K562 (cell line): ENCODE measurements at regions not wholly inside any gene's neighbourhood (a gene's known extent, or its start where the extent isn't known, plus 50 kb on each side); places are given as distances from the start of the nearest gene placed in this dataset.

Experiments used
- ATF3 ChIP-seq, 2 experiments: fragments of 450-650 bp in 1 of 2; sonication (generic) in 1 of 2; formaldehyde crosslinking in 1 of 2; IDR thresholded peaks in 1 of 2; conservative IDR thresholded peaks in 1 of 2; 2 replicates each; pipeline versions ENCODE4 v1.6.1 to v1.8.1; 2016 to 2023; ENCODE audit warnings: mild to moderate bottlenecking in 2 of 2, moderate library complexity in 2 of 2, inconsistent platforms in 1 of 2, missing genetic modification reagents in 1 of 2
- BACH1 ChIP-seq: fragments of 200-800 bp; sonication (Bioruptor generic); IDR thresholded peaks from 2 replicates; pipeline ENCODE4 v1.6.1; 2016; ENCODE audit warnings: missing genetic modification characterization, missing compliant biosample characterization
- CREBBP ChIP-seq: IDR thresholded peaks from one replicate; pipeline ENCODE4 v1.6.1; 2012; ENCODE audit warnings: low read depth, mild to moderate bottlenecking, control low read depth, inconsistent platforms, low read length
- CSDE1 ChIP-seq, 2 experiments: fragments of 450-650 bp; IDR thresholded peaks; 2 replicates each; pipeline ENCODE4 v1.6.1; 2016; ENCODE audit warnings: mild to moderate bottlenecking in 1 of 2
- E2F3 ChIP-seq: fragments of 250-450 bp; sonication (Bioruptor Pico); IDR thresholded peaks from 2 replicates; pipeline ENCODE4 v1.4.0; 2020; ENCODE audit warnings: mild to moderate bottlenecking
- FOXP1 ChIP-seq: sonication (generic); formaldehyde crosslinking; IDR thresholded peaks from 2 replicates; pipeline ENCODE4 v1.8.0; 2022; ENCODE audit warnings: mild to moderate bottlenecking, missing genetic modification reagents
- GTF2B ChIP-seq: IDR thresholded peaks from 2 replicates; pipeline ENCODE4 v1.6.1; 2011; ENCODE audit not compliant: insufficient read length; ENCODE audit errors: extremely low read depth
- HOMEZ ChIP-seq: fragments of 250-450 bp; sonication (Bioruptor Pico); IDR thresholded peaks from 2 replicates; pipeline ENCODE4 v1.4.0; 2020; ENCODE audit warnings: mild to moderate bottlenecking, moderate library complexity
- LARP7 ChIP-seq: fragments of 450-650 bp; IDR thresholded peaks from 2 replicates; pipeline ENCODE4 v1.6.1; 2016
- MTA2 ChIP-seq: fragments of 450-650 bp; IDR thresholded peaks from 2 replicates; pipeline ENCODE4 v1.6.1; 2016; ENCODE audit warnings: low read depth
- NFIX ChIP-seq: fragments of 250-450 bp; sonication (Bioruptor Pico); IDR thresholded peaks from 2 replicates; pipeline ENCODE4 v1.4.0; 2020; ENCODE audit warnings: low read depth, mild to moderate bottlenecking, moderate library complexity
- NFYB ChIP-seq: IDR thresholded peaks from 2 replicates; pipeline ENCODE4 v1.6.1; 2011; ENCODE audit warnings: mild to moderate bottlenecking, moderate library complexity; ENCODE audit not compliant: insufficient read length; ENCODE audit errors: extremely low read depth
- NR1H2 ChIP-seq: sonication (generic); formaldehyde crosslinking; IDR thresholded peaks from 2 replicates; pipeline ENCODE4 v1.4.0; 2020; ENCODE audit warnings: mild to moderate bottlenecking, missing genetic modification reagents
- NR3C1 ChIP-seq: sonication (generic); formaldehyde crosslinking; IDR thresholded peaks from 2 replicates; pipeline ENCODE4 v1.8.1; 2022; ENCODE audit warnings: missing genetic modification reagents
- POLR2H ChIP-seq: IDR thresholded peaks from 2 replicates; pipeline ENCODE4 v1.6.1; 2016; ENCODE audit warnings: missing genetic modification characterization, low read depth, mild to moderate bottlenecking, control low read depth, missing compliant biosample characterization, moderate library complexity
- PTTG1 ChIP-seq: fragments of 450-650 bp; IDR thresholded peaks from 2 replicates; pipeline ENCODE4 v1.6.1; 2016; ENCODE audit warnings: low read depth, mild to moderate bottlenecking, missing genetic modification characterization, missing compliant biosample characterization
- RFX5 ChIP-seq: IDR thresholded peaks from 2 replicates; pipeline ENCODE4 v1.6.1; 2011; ENCODE audit warnings: low read depth, mild to moderate bottlenecking, improper control_type of control experiment, low read length
- STAT5B ChIP-seq: fragments of 250-450 bp; sonication (Bioruptor Pico); IDR thresholded peaks from 2 replicates; pipeline ENCODE4 v1.8.0; 2021; ENCODE audit warnings: mild to moderate bottlenecking, inconsistent platforms
- TAF9B ChIP-seq: fragments of 450-650 bp; IDR thresholded peaks from 2 replicates; pipeline ENCODE4 v1.6.1; 2018; ENCODE audit warnings: mild to moderate bottlenecking; ENCODE audit not compliant: partially characterized antibody
- ZBTB1 ChIP-seq: sonication (generic); formaldehyde crosslinking; IDR thresholded peaks from 2 replicates; pipeline ENCODE4 v1.8.1; 2023; ENCODE audit warnings: missing genetic modification reagents, low read depth, mild to moderate bottlenecking, borderline replicate concordance
- ZC3H11A ChIP-seq: IDR thresholded peaks from 2 replicates; pipeline ENCODE4 v1.6.1; 2012; ENCODE audit warnings: low read depth, low read length, improper control_type of control experiment
- ZNF398 ChIP-seq: fragments of 250-450 bp; sonication (Bioruptor Pico); IDR thresholded peaks from 2 replicates; pipeline ENCODE4 v1.8.0; 2021; ENCODE audit warnings: moderate library complexity, mild to moderate bottlenecking, inconsistent platforms
- ZNF445 ChIP-seq: fragments of 250-450 bp; sonication (Bioruptor Pico); IDR thresholded peaks from 2 replicates; pipeline ENCODE4 v1.4.0; 2020; ENCODE audit warnings: low read depth, mild to moderate bottlenecking, moderate library complexity
- ZNF644 ChIP-seq: fragments of 200-800 bp; sonication (Bioruptor generic); IDR thresholded peaks from 2 replicates; pipeline ENCODE4 v1.6.1; 2016; ENCODE audit warnings: low read depth, missing genetic modification characterization, missing compliant biosample characterization
- ZNF668 ChIP-seq: fragments of 250-450 bp; sonication (Bioruptor Pico); IDR thresholded peaks from 2 replicates; pipeline ENCODE4 v1.8.0; 2022; ENCODE audit warnings: mild to moderate bottlenecking, inconsistent platforms

- TF ChIP-seq GTF2B, result no peak
- no peak for TF ChIP-seq CREBBP
- TF ChIP-seq ZNF445, result no peak
- TF ChIP-seq TAF9B, result no peak
- no peak for TF ChIP-seq E2F3 (CRISPR knock-in tag)
- TF ChIP-seq ZBTB1 (CRISPR knock-in tag), result no peak
- no peak for TF ChIP-seq ZNF668 (CRISPR knock-in tag)
- no peak for TF ChIP-seq POLR2H (tag)
- no peak for TF ChIP-seq NFYB
- TF ChIP-seq NR1H2 (CRISPR knock-in tag), result no peak
- no peak for TF ChIP-seq NR3C1 (CRISPR knock-in tag)
- no peak for TF ChIP-seq ZC3H11A
- no peak for TF ChIP-seq RFX5
- TF ChIP-seq FOXP1, result no peak
- TF ChIP-seq BACH1 (tag), result no peak
- TF ChIP-seq PTTG1 (tag), result no peak
- no peak for TF ChIP-seq CSDE1 (IDR thresholded peaks at IDR 0.05)
- no peak for TF ChIP-seq NFIX
- no peak for TF ChIP-seq ZNF398
- no peak for TF ChIP-seq LARP7
- no peak for TF ChIP-seq MTA2
- TF ChIP-seq ZNF644 (tag), result no peak
- TF ChIP-seq HOMEZ (CRISPR knock-in tag), result no peak
- no peak for TF ChIP-seq STAT5B (CRISPR knock-in tag)
- TF ChIP-seq ATF3 (IDR thresholded peaks at IDR 0.05), result peak; percentile 67
- no peak for TF ChIP-seq ATF3 (CRISPR knock-in tag; conservative IDR thresholded peaks at IDR 0.05)
Observed at GRCh38 chr6:14542670-14543366, 425.2 kb downstream of the CD83 start (continued).
